HCT116 (cell line): ENCODE measurements at regions not wholly inside any gene's neighbourhood (a gene's known extent, or its start where the extent isn't known, plus 50 kb on each side); places are given as distances from the start of the nearest gene placed in this dataset.

Experiments used
- ATAC-seq: fragments of 200-7000 bp; cut with Tn5 transposase; 2 replicates; pipeline ENCODE4 v1.9.1; 2020; ENCODE audit warnings: mild to moderate bottlenecking, moderate library complexity
- BruUV-seq: library from RNA; stranded (reverse); fragments of 400-500 nt; replicated peaks from 2 replicates; lab custom pipeline; 2021; lab: Mats Ljungman, UMichigan
- CTCF ChIA-PET: fragments of 300-600 bp; sonication (Branson Sonifier 250); formaldehyde crosslinking; loops from one replicate; lab custom pipeline; 2021; ENCODE audit warnings: antibody characterized with exemption; lab: Charles Lee
- POLR2A ChIA-PET: fragments of 300-600, 350-600 bp; sonication (Branson Sonifier 250); formaldehyde crosslinking; loops from one replicate; lab custom pipeline; 2021; ENCODE audit warnings: antibody characterized with exemption; lab: Charles Lee
- RAD21 ChIA-PET, 2 experiments: fragments of 300-600 bp; sonication (Branson Sonifier 250); formaldehyde crosslinking; loops; one replicate each; lab custom pipeline; 2023; ENCODE audit warnings: low total read pairs in 2 of 2; ENCODE audit not compliant: uncharacterized antibody in 2 of 2, unreplicated experiment in 2 of 2, low non-redundant PET in 1 of 2; lab: Charles Lee
- DNase-seq: peaks from one replicate; pipeline ENCODE4 v3.0.0-alpha.2; 2010; ENCODE audit warnings: low read depth, low spot score
- H2AFZ ChIP-seq: fragments of 200-600 bp; shearing (Covaris generic), sonication (generic); 2 replicates; pipeline ENCODE4 v1.6.1; 2017; ENCODE audit warnings: low read depth, mixed run types, mixed read lengths, antibody characterized with exemption, low read length; ENCODE audit not compliant: poor library complexity, severe bottlenecking
- H3K27ac ChIP-seq: 2 replicates; pipeline ENCODE4 v1.5.1; 2012; ENCODE audit warnings: low read depth, low read length
- H3K27me3 ChIP-seq: fragments of 200-600 bp; sonication (generic); 2 replicates; pipeline ENCODE4 v1.6.1; 2016; ENCODE audit warnings: mixed run types, low read length, mixed read lengths; ENCODE audit not compliant: insufficient read depth
- H3K36me3 ChIP-seq, 2 experiments: fragments of 200-500 bp in 1 of 2; fragments of 200-600 bp in 1 of 2; sonication (Bioruptor generic) in 1 of 2; sonication (generic) in 1 of 2; 2 replicates each; pipeline versions ENCODE4 v1.5.1 to v1.6.1; 2014 to 2016; ENCODE audit warnings: low read length in 2 of 2, inconsistent platforms in 1 of 2, mixed read lengths in 1 of 2, mixed run types in 1 of 2; ENCODE audit not compliant: insufficient read depth in 2 of 2, control insufficient read depth in 1 of 2
- H3K4me1 ChIP-seq, 2 experiments: fragments of 200-600 bp in 1 of 2; sonication (generic) in 1 of 2; 2 replicates each; pipeline versions ENCODE4 v1.5.1 to v1.6.1; 2012 to 2017; ENCODE audit warnings: low read length in 2 of 2, inconsistent platforms in 1 of 2, mild to moderate bottlenecking in 1 of 2, mixed read lengths in 1 of 2, mixed run types in 1 of 2, moderate library complexity in 1 of 2; ENCODE audit not compliant: insufficient read depth in 2 of 2, control insufficient read depth in 1 of 2
- H3K4me2 ChIP-seq: fragments of 200-600 bp; sonication (generic); 2 replicates; pipeline ENCODE4 v1.6.1; 2017; ENCODE audit warnings: mixed run types, low read length, mixed read lengths
- H3K4me3 ChIP-seq, 2 experiments: fragments of 200-600 bp in 1 of 2; sonication (generic) in 1 of 2; replicated peaks in 1 of 2; 2 replicates each; pipeline ENCODE4 v1.5.1; 2011 to 2016; ENCODE audit warnings: low read length in 2 of 2, control low read depth in 1 of 2, low read depth in 1 of 2, mild to moderate bottlenecking in 1 of 2, mixed read lengths in 1 of 2, mixed run types in 1 of 2
- H3K79me2 ChIP-seq: fragments of 200-600 bp; sonication (generic); 2 replicates; pipeline ENCODE4 v1.6.1; 2017; ENCODE audit warnings: mild to moderate bottlenecking, mixed run types, low read length, moderate library complexity, mixed read lengths; ENCODE audit not compliant: insufficient read depth
- H3K9ac ChIP-seq: fragments of 200-600 bp; sonication (generic); 2 replicates; pipeline ENCODE4 v1.6.1; 2016; ENCODE audit warnings: low read length, mixed read lengths
- H3K9me2 ChIP-seq: fragments of 200-600 bp; sonication (generic), shearing (Covaris generic); 2 replicates; pipeline ENCODE4 v1.6.1; 2017; ENCODE audit warnings: mixed run types, mild to moderate bottlenecking, moderate library complexity; ENCODE audit not compliant: insufficient read depth
- H3K9me3 ChIP-seq, 2 experiments: fragments of 200-500 bp in 1 of 2; fragments of 200-600 bp in 1 of 2; sonication (Bioruptor generic) in 1 of 2; sonication (generic) in 1 of 2; 2 replicates each; pipeline ENCODE4 v1.6.1; 2014 to 2017; ENCODE audit warnings: low read length in 2 of 2, mixed read lengths in 2 of 2, inconsistent platforms in 1 of 2, low read depth in 1 of 2, mild to moderate bottlenecking in 1 of 2, mixed run types in 1 of 2, moderate library complexity in 1 of 2; ENCODE audit not compliant: control insufficient read depth in 1 of 2, insufficient read depth in 1 of 2
- H4K20me1 ChIP-seq: fragments of 200-600 bp; sonication (generic), shearing (Covaris generic); 2 replicates; pipeline ENCODE4 v1.6.1; 2017; ENCODE audit warnings: mixed run types, mild to moderate bottlenecking, moderate library complexity; ENCODE audit not compliant: insufficient read depth
- CBX3 ChIP-seq: IDR thresholded peaks from 2 replicates; pipeline ENCODE4 v1.6.1; 2012; ENCODE audit warnings: low read depth
- CEBPB ChIP-seq: IDR thresholded peaks from 2 replicates; pipeline ENCODE4 v1.6.1; 2012; ENCODE audit warnings: low read depth
- CTCF ChIP-seq, 3 experiments: fragments of 200-600 bp in 1 of 3; sonication (generic) in 1 of 3; IDR thresholded peaks in 2 of 3; conservative IDR thresholded peaks in 1 of 3; 2 replicates each; pipeline ENCODE4 v1.5.1; 2012 to 2017; ENCODE audit warnings: low read depth in 2 of 3, low read length in 2 of 3, antibody characterized with exemption in 1 of 3, borderline replicate concordance in 1 of 3, control low read depth in 1 of 3, mild to moderate bottlenecking in 1 of 3, mixed read lengths in 1 of 3, mixed run types in 1 of 3, moderate library complexity in 1 of 3; ENCODE audit not compliant: insufficient read depth in 1 of 3
- EGR1 ChIP-seq: IDR thresholded peaks from 2 replicates; pipeline ENCODE4 v1.6.1; 2012; ENCODE audit warnings: low read depth
- ELF1 ChIP-seq: IDR thresholded peaks from 2 replicates; pipeline ENCODE4 v1.6.1; 2012; ENCODE audit warnings: low read depth, borderline replicate concordance
- EZH2 ChIP-seq: fragments of 200-600 bp; sonication (generic); IDR thresholded peaks from 2 replicates; pipeline ENCODE4 v1.6.1; 2017; ENCODE audit warnings: antibody characterized with exemption, mixed run types
- EZH2phosphoT487 ChIP-seq: fragments of 200-600 bp; IDR thresholded peaks from 2 replicates; pipeline ENCODE4 v1.6.1; 2018; ENCODE audit warnings: antibody characterized with exemption, borderline replicate concordance
- FOSL1 ChIP-seq: IDR thresholded peaks from 2 replicates; pipeline ENCODE4 v1.6.1; 2012; ENCODE audit warnings: low read depth
- JUND ChIP-seq: IDR thresholded peaks from 2 replicates; pipeline ENCODE4 v1.6.1; 2012
- MAX ChIP-seq: IDR thresholded peaks from 2 replicates; pipeline ENCODE4 v1.6.1; 2012
- POLR2AphosphoS5 ChIP-seq: IDR thresholded peaks from 2 replicates; pipeline ENCODE4 v1.6.1; 2011; ENCODE audit warnings: mild to moderate bottlenecking, low read depth, low read length, moderate library complexity
- SP1 ChIP-seq: IDR thresholded peaks from 2 replicates; pipeline ENCODE4 v1.6.1; 2012; ENCODE audit warnings: low read depth
- SRF ChIP-seq: IDR thresholded peaks from 2 replicates; pipeline ENCODE4 v1.6.1; 2012; ENCODE audit warnings: low read depth
- TCF7L2 ChIP-seq: IDR thresholded peaks from 2 replicates; pipeline ENCODE4 v1.7.0; 2011; ENCODE audit warnings: borderline replicate concordance, inconsistent platforms; ENCODE audit not compliant: insufficient read depth, insufficient read length; ENCODE audit errors: extremely low read depth
- ZBTB33 ChIP-seq: IDR thresholded peaks from 2 replicates; pipeline ENCODE4 v1.6.1; 2011; ENCODE audit warnings: mild to moderate bottlenecking, low read length, moderate library complexity; ENCODE audit not compliant: insufficient replicate concordance; ENCODE audit errors: extremely low read depth
- ZNF274 ChIP-seq: fragments of 200-500 bp; sonication (Bioruptor generic); IDR thresholded peaks from 2 replicates; pipeline ENCODE4 v1.6.1; 2014; ENCODE audit warnings: mild to moderate bottlenecking, low read depth, low read length, inconsistent platforms
- intact Hi-C: fragments of 100-400 bp; cut with micrococcal nuclease; formaldehyde crosslinking; loops from 2 replicates; pipeline ENCODE4 v1.10.0; 2022

DNA sequence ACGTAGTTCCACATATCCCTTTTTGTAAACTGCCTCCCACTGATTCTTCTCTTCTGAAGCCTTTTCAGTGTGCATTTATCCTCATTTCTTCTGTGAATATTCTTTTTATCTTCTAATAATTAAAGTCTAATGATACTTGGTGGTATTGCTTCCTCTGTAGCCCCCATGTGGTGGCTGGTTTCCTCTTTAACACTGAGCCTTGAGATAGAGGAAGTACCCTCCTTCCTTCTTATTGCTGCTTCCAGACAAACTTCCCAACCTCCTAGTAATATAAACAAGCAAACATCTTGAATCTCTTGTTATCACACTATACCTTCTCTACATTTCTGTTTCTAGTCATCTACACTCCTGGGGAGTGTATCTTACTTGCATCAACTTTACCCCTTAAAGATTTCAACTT lies 310.5 kb upstream of the GIMD1 start:
- DNase-seq (no peak), ATAC-seq (no peak)
- Histone ChIP-seq H3K4me3 (no peak overlapping the region), H3K36me3 (no peaks in the 10 kb centered on the region), H2AFZ (no peak overlapping the region), H3K9ac (no peak overlapping the region), H3K9me2 (no peaks in the 10 kb centered on the region), H4K20me1 (no peaks in the 10 kb centered on the region), H3K27ac (no peak overlapping the region), H3K4me2 (no peak overlapping the region), H3K9me3 (no peaks in the 10 kb centered on the region), H3K79me2 (no peaks in the 10 kb centered on the region), H3K4me1 (no peaks in the 10 kb centered on the region), H3K27me3 (no peaks in the 10 kb centered on the region)
- intact Hi-C loops, result no loop called here
- ChIA-PET RAD21 (no interaction called here), POLR2A (no interaction called here), CTCF (no interaction called here)
- BruUV-seq, result no TSS peak
- no peak for TF ChIP-seq POLR2AphosphoS5
- no peak for TF ChIP-seq SRF
- no peak for TF ChIP-seq TCF7L2

DNA sequence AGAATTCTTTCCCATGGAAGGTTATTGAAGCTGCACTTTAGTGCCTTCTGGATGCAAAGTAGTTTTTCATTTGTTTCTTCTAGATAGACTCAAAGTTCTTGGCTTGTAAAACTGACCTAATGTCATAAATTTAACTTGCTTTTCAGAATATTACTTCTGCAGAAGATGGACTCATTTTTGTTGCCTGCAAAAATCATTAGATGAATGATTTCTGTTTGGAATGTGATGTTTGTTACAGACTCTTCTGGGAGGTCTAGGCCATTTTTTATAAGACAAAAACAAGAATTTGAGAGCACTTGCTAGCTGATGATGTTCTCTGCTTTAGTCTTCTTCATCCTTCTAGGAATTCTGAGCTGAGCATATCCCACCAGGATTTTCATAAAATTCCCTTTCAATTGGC lies 308.6 kb upstream of the GIMD1 start:
- Histone ChIP-seq H3K9me3 (no peaks in the 10 kb centered on the region), H3K9ac (no peak overlapping the region), H3K9me2 (no peaks in the 10 kb centered on the region), H3K4me3 (no peak overlapping the region), H3K36me3 (no peaks in the 10 kb centered on the region), H3K27me3 (no peaks in the 10 kb centered on the region), H3K27ac (no peak overlapping the region), H3K4me1 (no peaks in the 10 kb centered on the region), H2AFZ (no peak overlapping the region), H3K79me2 (no peaks in the 10 kb centered on the region), H4K20me1 (no peaks in the 10 kb centered on the region), H3K4me2 (no peak overlapping the region)
- intact Hi-C loops, result no loop called here
- ChIA-PET POLR2A (no interaction called here), CTCF (no interaction called here), RAD21 (no interaction called here)
- DNase-seq (no peak), ATAC-seq (no peak)
- no TSS peak for BruUV-seq
- TF ChIP-seq CBX3, result no peak
- no peak for TF ChIP-seq JUND
- TF ChIP-seq EZH2, result no peak
- TF ChIP-seq CTCF (IDR thresholded peaks at IDR 0.05 in 2 of 3, conservative IDR thresholded peaks at IDR 0.05 in 1 of 3; ENCODE audit: borderline replicate concordance in 1 of 3, insufficient read depth in 1 of 3, low read depth in 2 of 3, low read length in 2 of 3), result no peak
- no peak for TF ChIP-seq TCF7L2
- TF ChIP-seq ZNF274, result no peak
- no peak for TF ChIP-seq CEBPB
- no peak for TF ChIP-seq ELF1
- no peak for TF ChIP-seq FOSL1
- TF ChIP-seq SRF, result no peak
- TF ChIP-seq EGR1, result no peak
- no peak for TF ChIP-seq EZH2phosphoT487
- TF ChIP-seq SP1, result no peak
- no peak for TF ChIP-seq ZBTB33
- TF ChIP-seq MAX, result no peak
